ENCODE measurements at regions not wholly inside any gene's neighbourhood (a gene's known extent, or its start where the extent isn't known, plus 50 kb on each side); places are given as distances from the start of the nearest gene placed in this dataset.

DNA sequence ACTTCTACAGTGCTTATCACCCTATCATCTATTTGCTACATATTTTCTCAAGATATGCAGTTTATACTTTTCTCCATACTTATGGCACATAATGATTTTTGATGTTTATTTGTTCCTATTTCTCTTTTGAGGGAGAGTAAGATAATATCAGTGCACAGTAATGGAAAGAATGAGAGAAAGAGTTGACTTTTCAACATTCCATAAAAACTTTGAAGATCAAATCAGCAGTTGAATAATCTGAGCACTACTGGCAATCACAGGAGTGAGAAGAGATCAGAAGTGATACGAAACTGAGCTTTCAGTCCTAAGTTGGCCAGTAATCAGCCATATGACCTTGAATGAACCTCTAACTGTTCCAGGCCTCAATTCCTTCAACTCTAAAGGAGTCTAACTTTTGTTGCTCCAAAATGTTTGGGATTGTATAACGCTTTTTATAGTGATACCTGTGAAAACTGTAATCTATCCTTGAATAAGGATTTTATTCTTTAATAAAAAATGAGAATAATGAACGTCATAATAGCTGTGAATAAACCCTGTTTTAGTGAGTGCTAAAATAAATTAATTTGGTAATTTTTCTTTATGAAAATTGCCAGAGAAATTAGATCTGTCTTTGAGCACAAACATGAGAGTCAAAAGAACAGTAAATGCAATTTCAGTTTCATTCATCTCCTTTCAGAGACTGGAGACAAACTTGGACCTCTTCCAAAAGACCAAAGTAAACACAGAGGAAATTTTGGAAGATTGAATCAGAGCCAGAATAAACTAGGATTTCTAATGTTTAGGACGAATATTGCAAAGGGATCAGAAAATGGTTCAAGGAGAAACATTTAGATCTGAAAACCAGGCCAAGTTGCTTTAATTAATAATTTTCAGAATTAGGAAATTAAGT is 309.9 kb downstream of the ADGRL2 start:
- H3K27me3 Mint-ChIP-seq (ENCODE audit: low read depth): no peaks in the 10 kb centered on the region; the same call in 1 of the 2 replicates
- DNase-seq (ENCODE audit: low spot score): no peak
- no peak overlapping the region for H3K4me3 Mint-ChIP-seq
- H3K9me3 Mint-ChIP-seq: peaks cover 3% of the 10 kb centered on the region; the same call in 1 of the 2 replicates
- no peaks in the 10 kb centered on the region for H3K36me3 Mint-ChIP-seq
- no peak for TF ChIP-seq ZNF423 (CRISPR knock-in tag; IDR thresholded peaks at IDR 0.05)
- TF ChIP-seq MYBL2 (CRISPR knock-in tag; IDR thresholded peaks at IDR 0.05): no peak
- no peak for TF ChIP-seq PREB (CRISPR knock-in tag; IDR thresholded peaks at IDR 0.05; ENCODE audit: borderline replicate concordance)
- no peak for TF ChIP-seq JAZF1 (CRISPR knock-in tag; IDR thresholded peaks at IDR 0.05)
- TF ChIP-seq ZNF219 (CRISPR knock-in tag; IDR thresholded peaks at IDR 0.05; ENCODE audit: borderline replicate concordance): no peak
- no peak for TF ChIP-seq ESRRA (CRISPR knock-in tag; IDR thresholded peaks at IDR 0.05; ENCODE audit: borderline replicate concordance)
- TF ChIP-seq, protein P1, sequence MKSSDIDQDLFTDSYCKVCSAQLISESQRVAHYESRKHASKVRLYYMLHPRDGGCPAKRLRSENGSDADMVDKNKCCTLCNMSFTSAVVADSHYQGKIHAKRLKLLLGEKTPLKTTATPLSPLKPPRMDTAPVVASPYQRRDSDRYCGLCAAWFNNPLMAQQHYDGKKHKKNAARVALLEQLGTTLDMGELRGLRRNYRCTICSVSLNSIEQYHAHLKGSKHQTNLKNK (CRISPR knock-in tag; IDR thresholded peaks at IDR 0.05): no peak
- TF ChIP-seq RELA (CRISPR knock-in tag; IDR thresholded peaks at IDR 0.05; ENCODE audit: borderline replicate concordance): no peak
- TF ChIP-seq GABPB1 (CRISPR knock-in tag; IDR thresholded peaks at IDR 0.05): no peak
- no peak for TF ChIP-seq ZNF416 (CRISPR knock-in tag; IDR thresholded peaks at IDR 0.05)
- TF ChIP-seq, protein P2, sequence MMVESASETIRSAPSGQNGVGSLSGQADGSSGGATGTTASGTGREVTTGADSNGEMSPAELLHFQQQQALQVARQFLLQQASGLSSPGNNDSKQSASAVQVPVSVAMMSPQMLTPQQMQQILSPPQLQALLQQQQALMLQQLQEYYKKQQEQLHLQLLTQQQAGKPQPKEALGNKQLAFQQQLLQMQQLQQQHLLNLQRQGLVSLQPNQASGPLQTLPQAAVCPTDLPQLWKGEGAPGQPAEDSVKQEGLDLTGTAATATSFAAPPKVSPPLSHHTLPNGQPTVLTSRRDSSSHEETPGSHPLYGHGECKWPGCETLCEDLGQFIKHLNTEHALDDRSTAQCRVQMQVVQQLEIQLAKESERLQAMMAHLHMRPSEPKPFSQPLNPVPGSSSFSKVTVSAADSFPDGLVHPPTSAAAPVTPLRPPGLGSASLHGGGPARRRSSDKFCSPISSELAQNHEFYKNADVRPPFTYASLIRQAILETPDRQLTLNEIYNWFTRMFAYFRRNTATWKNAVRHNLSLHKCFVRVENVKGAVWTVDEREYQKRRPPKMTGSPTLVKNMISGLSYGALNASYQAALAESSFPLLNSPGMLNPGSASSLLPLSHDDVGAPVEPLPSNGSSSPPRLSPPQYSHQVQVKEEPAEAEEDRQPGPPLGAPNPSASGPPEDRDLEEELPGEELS (CRISPR knock-in tag; IDR thresholded peaks at IDR 0.05): no peak
- TF ChIP-seq, protein P3, sequence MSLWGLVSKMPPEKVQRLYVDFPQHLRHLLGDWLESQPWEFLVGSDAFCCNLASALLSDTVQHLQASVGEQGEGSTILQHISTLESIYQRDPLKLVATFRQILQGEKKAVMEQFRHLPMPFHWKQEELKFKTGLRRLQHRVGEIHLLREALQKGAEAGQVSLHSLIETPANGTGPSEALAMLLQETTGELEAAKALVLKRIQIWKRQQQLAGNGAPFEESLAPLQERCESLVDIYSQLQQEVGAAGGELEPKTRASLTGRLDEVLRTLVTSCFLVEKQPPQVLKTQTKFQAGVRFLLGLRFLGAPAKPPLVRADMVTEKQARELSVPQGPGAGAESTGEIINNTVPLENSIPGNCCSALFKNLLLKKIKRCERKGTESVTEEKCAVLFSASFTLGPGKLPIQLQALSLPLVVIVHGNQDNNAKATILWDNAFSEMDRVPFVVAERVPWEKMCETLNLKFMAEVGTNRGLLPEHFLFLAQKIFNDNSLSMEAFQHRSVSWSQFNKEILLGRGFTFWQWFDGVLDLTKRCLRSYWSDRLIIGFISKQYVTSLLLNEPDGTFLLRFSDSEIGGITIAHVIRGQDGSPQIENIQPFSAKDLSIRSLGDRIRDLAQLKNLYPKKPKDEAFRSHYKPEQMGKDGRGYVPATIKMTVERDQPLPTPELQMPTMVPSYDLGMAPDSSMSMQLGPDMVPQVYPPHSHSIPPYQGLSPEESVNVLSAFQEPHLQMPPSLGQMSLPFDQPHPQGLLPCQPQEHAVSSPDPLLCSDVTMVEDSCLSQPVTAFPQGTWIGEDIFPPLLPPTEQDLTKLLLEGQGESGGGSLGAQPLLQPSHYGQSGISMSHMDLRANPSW (CRISPR knock-in tag; conservative IDR thresholded peaks at IDR 0.05; ENCODE audit: low read depth): no peak
- no peak for TF ChIP-seq ZNF138 (CRISPR knock-in tag; conservative IDR thresholded peaks at IDR 0.05)
- TF ChIP-seq FOXK1 (CRISPR knock-in tag; IDR thresholded peaks at IDR 0.05): no peak
- TF ChIP-seq ELF4 (CRISPR knock-in tag; IDR thresholded peaks at IDR 0.05; ENCODE audit: low read depth): no peak
- TF ChIP-seq ZNF263 (CRISPR knock-in tag; IDR thresholded peaks at IDR 0.05; ENCODE audit: low read depth): no peak
- no peak for TF ChIP-seq PRRX2 (CRISPR knock-in tag; IDR thresholded peaks at IDR 0.05)
- no peak for TF ChIP-seq ZSCAN18 (CRISPR knock-in tag; IDR thresholded peaks at IDR 0.05)
- H3K4me1 Mint-ChIP-seq: peaks cover 11% of the 10 kb centered on the region
- CTCF ChIA-PET: no interaction called here
- no peak for ATAC-seq
- POLR2A ChIA-PET: interaction anchor here (1.2 kb wide), 1 partner anchor 15 kb away, joined by 3 read pairs; no protein-coding TSS in a partner anchor
- no peak overlapping the region for H3K27ac Mint-ChIP-seq
